ENCODE measurements at regions not wholly inside any gene's neighbourhood (a gene's known extent, or its start where the extent isn't known, plus 50 kb on each side); places are given as distances from the start of the nearest gene placed in this dataset.

DNA sequence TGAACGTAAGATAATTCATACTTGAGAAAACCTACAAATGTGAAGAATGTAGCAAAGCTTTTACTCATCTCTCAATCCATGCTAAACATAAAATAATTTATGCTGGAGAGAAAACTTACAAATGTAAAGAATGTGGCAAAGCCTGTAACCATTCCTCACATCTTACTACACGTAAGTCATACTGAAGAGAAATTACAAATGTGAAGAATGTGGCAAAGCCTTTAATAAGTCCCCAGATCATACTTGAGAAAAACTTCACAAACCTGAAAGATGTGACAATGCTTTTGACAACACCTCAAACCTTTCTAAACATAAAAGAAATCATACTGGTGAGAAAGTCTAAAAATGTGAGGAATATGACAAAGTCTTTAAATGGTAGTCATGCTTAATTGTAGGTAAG is 89.4 kb downstream of the ZNF675 start:
- no peak for ATAC-seq
- intact Hi-C loops (cut with micrococcal nuclease) (no loop called here), in situ Hi-C loops (cut with MboI) (no loop called here)
- FAIRE-seq, result no peak
- no peak for DNase-seq (ENCODE audit: extremely low read depth in 1 of 4, low spot score in 3 of 4)
- H4K20me1 ChIP-seq (replicated peaks; ENCODE audit: control insufficient read depth, insufficient read depth, low read length), result no peaks in the 10 kb centered on the region
- POLR2A ChIA-PET, result no interaction called here
- no TSS peak for BruUV-seq (replicated peaks)
- H2AFZ ChIP-seq (ENCODE audit: low read depth, low read length), result no peak overlapping the region
- no peak overlapping the region for H3K4me2 ChIP-seq (ENCODE audit: insufficient read depth, low read length)
- no peaks in the 10 kb centered on the region for H3K9me1 ChIP-seq (ENCODE audit: control insufficient read depth, insufficient read depth, low read length)
- H3K36me3 ChIP-seq (ENCODE audit: control insufficient read depth, insufficient read depth, low read length), result no peaks in the 10 kb centered on the region
- no peak overlapping the region for H3K4me3 ChIP-seq
- no peak overlapping the region for H3K9ac ChIP-seq (ENCODE audit: insufficient read depth in 1 of 2, low read depth in 2 of 2, low read length in 2 of 2)
- CTCF ChIA-PET (ENCODE audit: low intra/inter-chr PET ratio), result no interaction called here
- H3K27ac ChIP-seq (ENCODE audit: extremely low read depth, low read depth, low read length), result no peak overlapping the region
- no peaks in the 10 kb centered on the region for H3K4me1 ChIP-seq (replicated peaks in 1 of 2; ENCODE audit: control insufficient read depth in 2 of 2, insufficient read depth in 2 of 2, low read length in 2 of 2)
- H3K27me3 ChIP-seq (ENCODE audit: control insufficient read depth in 2 of 2, insufficient read depth in 2 of 2, low read length in 2 of 2), result no peaks in the 10 kb centered on the region
- WGBS (ENCODE audit: insufficient coverage, low coverage, missing lambda C conversion rate), result 4% methylated on average over 2 of the region's 2 CpGs
- H3K79me2 ChIP-seq (ENCODE audit: control insufficient read depth, insufficient read depth, low read length), result no peaks in the 10 kb centered on the region
- no peaks in the 10 kb centered on the region for H3K9me3 ChIP-seq (replicated peaks; ENCODE audit: control insufficient read depth, insufficient read depth, low read depth, low read length)
- TF ChIP-seq NFRKB (IDR thresholded peaks at IDR 0.05; ENCODE audit: low read depth), result no peak
- no peak for TF ChIP-seq THAP7 (CRISPR knock-in tag; IDR thresholded peaks at IDR 0.05)
- no peak for TF ChIP-seq ZKSCAN8 (CRISPR knock-in tag; IDR thresholded peaks at IDR 0.05)
- TF ChIP-seq ZNF778 (CRISPR knock-in tag; IDR thresholded peaks at IDR 0.05), result no peak
- TF ChIP-seq HNRNPL (IDR thresholded peaks at IDR 0.05; ENCODE audit: low read depth, low read length), result no peak
- TF ChIP-seq, protein P1, sequence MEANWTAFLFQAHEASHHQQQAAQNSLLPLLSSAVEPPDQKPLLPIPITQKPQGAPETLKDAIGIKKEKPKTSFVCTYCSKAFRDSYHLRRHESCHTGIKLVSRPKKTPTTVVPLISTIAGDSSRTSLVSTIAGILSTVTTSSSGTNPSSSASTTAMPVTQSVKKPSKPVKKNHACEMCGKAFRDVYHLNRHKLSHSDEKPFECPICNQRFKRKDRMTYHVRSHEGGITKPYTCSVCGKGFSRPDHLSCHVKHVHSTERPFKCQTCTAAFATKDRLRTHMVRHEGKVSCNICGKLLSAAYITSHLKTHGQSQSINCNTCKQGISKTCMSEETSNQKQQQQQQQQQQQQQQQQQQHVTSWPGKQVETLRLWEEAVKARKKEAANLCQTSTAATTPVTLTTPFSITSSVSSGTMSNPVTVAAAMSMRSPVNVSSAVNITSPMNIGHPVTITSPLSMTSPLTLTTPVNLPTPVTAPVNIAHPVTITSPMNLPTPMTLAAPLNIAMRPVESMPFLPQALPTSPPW (CRISPR knock-in tag; IDR thresholded peaks at IDR 0.05), result no peak
- TF ChIP-seq ZNF507 (tag; conservative IDR thresholded peaks at IDR 0.05), result no peak
- no peak for TF ChIP-seq ARHGAP35 (IDR thresholded peaks at IDR 0.05; ENCODE audit: partially characterized antibody)
- TF ChIP-seq, protein P2, sequence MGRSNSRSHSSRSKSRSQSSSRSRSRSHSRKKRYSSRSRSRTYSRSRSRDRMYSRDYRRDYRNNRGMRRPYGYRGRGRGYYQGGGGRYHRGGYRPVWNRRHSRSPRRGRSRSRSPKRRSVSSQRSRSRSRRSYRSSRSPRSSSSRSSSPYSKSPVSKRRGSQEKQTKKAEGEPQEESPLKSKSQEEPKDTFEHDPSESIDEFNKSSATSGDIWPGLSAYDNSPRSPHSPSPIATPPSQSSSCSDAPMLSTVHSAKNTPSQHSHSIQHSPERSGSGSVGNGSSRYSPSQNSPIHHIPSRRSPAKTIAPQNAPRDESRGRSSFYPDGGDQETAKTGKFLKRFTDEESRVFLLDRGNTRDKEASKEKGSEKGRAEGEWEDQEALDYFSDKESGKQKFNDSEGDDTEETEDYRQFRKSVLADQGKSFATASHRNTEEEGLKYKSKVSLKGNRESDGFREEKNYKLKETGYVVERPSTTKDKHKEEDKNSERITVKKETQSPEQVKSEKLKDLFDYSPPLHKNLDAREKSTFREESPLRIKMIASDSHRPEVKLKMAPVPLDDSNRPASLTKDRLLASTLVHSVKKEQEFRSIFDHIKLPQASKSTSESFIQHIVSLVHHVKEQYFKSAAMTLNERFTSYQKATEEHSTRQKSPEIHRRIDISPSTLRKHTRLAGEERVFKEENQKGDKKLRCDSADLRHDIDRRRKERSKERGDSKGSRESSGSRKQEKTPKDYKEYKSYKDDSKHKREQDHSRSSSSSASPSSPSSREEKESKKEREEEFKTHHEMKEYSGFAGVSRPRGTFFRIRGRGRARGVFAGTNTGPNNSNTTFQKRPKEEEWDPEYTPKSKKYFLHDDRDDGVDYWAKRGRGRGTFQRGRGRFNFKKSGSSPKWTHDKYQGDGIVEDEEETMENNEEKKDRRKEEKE (IDR thresholded peaks at IDR 0.05; ENCODE audit: borderline replicate concordance in 1 of 2, control insufficient read depth in 1 of 2, low read depth in 2 of 2, low read length in 1 of 2), result no peak
- no peak for TF ChIP-seq HIVEP1 (CRISPR knock-in tag; IDR thresholded peaks at IDR 0.05)
- TF ChIP-seq ZNF232 (CRISPR knock-in tag; IDR thresholded peaks at IDR 0.05), result no peak
- no peak for TF ChIP-seq KAT8 (IDR thresholded peaks at IDR 0.05; ENCODE audit: low read depth)
